ENCODE measurements at regions not wholly inside any gene's neighbourhood (a gene's known extent, or its start where the extent isn't known, plus 50 kb on each side); places are given as distances from the start of the nearest gene placed in this dataset.

- TF ChIP-seq MAX (IDR thresholded peaks at IDR 0.05), result no peak
- no peak for TF ChIP-seq CTCF (IDR thresholded peaks at IDR 0.05)
- TF ChIP-seq EP300 (IDR thresholded peaks at IDR 0.05), result no peak
- no peak for TF ChIP-seq REST (IDR thresholded peaks at IDR 0.05)
- TF ChIP-seq HOXB13 (CRISPR knock-in tag; IDR thresholded peaks at IDR 0.05; ENCODE audit: low read depth), result no peak
- TF ChIP-seq MYC (IDR thresholded peaks at IDR 0.05; ENCODE audit: borderline replicate concordance, low read length), result no peak
- no peak for TF ChIP-seq ELK1 (IDR thresholded peaks at IDR 0.05; ENCODE audit: low read depth, low read length)
- TF ChIP-seq POLR2A (IDR thresholded peaks at IDR 0.05; ENCODE audit: low read length), result no peak
- TF ChIP-seq RARB (CRISPR knock-in tag; IDR thresholded peaks at IDR 0.05), result no peak
- TF ChIP-seq USF2 (IDR thresholded peaks at IDR 0.05), result no peak
Observed at GRCh38 chr2:115939902-115940301, 1497.5 kb downstream of the DPP10 start.

Data from A549 (cell line).